HCT116 (cell line): ENCODE measurements at regions not wholly inside any gene's neighbourhood (a gene's known extent, or its start where the extent isn't known, plus 50 kb on each side); places are given as distances from the start of the nearest gene placed in this dataset.

Experiments
- ATAC-seq: fragments of 200-7000 bp; cut with Tn5 transposase; 2 replicates; pipeline ENCODE4 v1.9.1; 2020; ENCODE audit warnings: mild to moderate bottlenecking, moderate library complexity
- BruUV-seq: library from RNA; stranded (reverse); fragments of 400-500 nt; replicated peaks from 2 replicates; lab custom pipeline; 2021; lab: Mats Ljungman, UMichigan
- CTCF ChIA-PET: fragments of 300-600 bp; sonication (Branson Sonifier 250); formaldehyde crosslinking; loops from one replicate; lab custom pipeline; 2021; ENCODE audit warnings: antibody characterized with exemption; lab: Charles Lee
- POLR2A ChIA-PET: fragments of 300-600, 350-600 bp; sonication (Branson Sonifier 250); formaldehyde crosslinking; loops from one replicate; lab custom pipeline; 2021; ENCODE audit warnings: antibody characterized with exemption; lab: Charles Lee
- RAD21 ChIA-PET, 2 experiments: fragments of 300-600 bp; sonication (Branson Sonifier 250); formaldehyde crosslinking; loops; one replicate each; lab custom pipeline; 2023; ENCODE audit warnings: low total read pairs in 2 of 2; ENCODE audit not compliant: uncharacterized antibody in 2 of 2, unreplicated experiment in 2 of 2, low non-redundant PET in 1 of 2; lab: Charles Lee
- DNase-seq: peaks from one replicate; pipeline ENCODE4 v3.0.0-alpha.2; 2010; ENCODE audit warnings: low read depth, low spot score
- H2AFZ ChIP-seq: fragments of 200-600 bp; shearing (Covaris generic), sonication (generic); 2 replicates; pipeline ENCODE4 v1.6.1; 2017; ENCODE audit warnings: low read depth, mixed run types, mixed read lengths, antibody characterized with exemption, low read length; ENCODE audit not compliant: poor library complexity, severe bottlenecking
- H3K27ac ChIP-seq: 2 replicates; pipeline ENCODE4 v1.5.1; 2012; ENCODE audit warnings: low read depth, low read length
- H3K27me3 ChIP-seq: fragments of 200-600 bp; sonication (generic); 2 replicates; pipeline ENCODE4 v1.6.1; 2016; ENCODE audit warnings: mixed run types, low read length, mixed read lengths; ENCODE audit not compliant: insufficient read depth
- H3K36me3 ChIP-seq, 2 experiments: fragments of 200-500 bp in 1 of 2; fragments of 200-600 bp in 1 of 2; sonication (Bioruptor generic) in 1 of 2; sonication (generic) in 1 of 2; 2 replicates each; pipeline versions ENCODE4 v1.5.1 to v1.6.1; 2014 to 2016; ENCODE audit warnings: low read length in 2 of 2, inconsistent platforms in 1 of 2, mixed read lengths in 1 of 2, mixed run types in 1 of 2; ENCODE audit not compliant: insufficient read depth in 2 of 2, control insufficient read depth in 1 of 2
- H3K4me1 ChIP-seq, 2 experiments: fragments of 200-600 bp in 1 of 2; sonication (generic) in 1 of 2; 2 replicates each; pipeline versions ENCODE4 v1.5.1 to v1.6.1; 2012 to 2017; ENCODE audit warnings: low read length in 2 of 2, inconsistent platforms in 1 of 2, mild to moderate bottlenecking in 1 of 2, mixed read lengths in 1 of 2, mixed run types in 1 of 2, moderate library complexity in 1 of 2; ENCODE audit not compliant: insufficient read depth in 2 of 2, control insufficient read depth in 1 of 2
- H3K4me2 ChIP-seq: fragments of 200-600 bp; sonication (generic); 2 replicates; pipeline ENCODE4 v1.6.1; 2017; ENCODE audit warnings: mixed run types, low read length, mixed read lengths
- H3K4me3 ChIP-seq, 2 experiments: fragments of 200-600 bp in 1 of 2; sonication (generic) in 1 of 2; replicated peaks in 1 of 2; 2 replicates each; pipeline ENCODE4 v1.5.1; 2011 to 2016; ENCODE audit warnings: low read length in 2 of 2, control low read depth in 1 of 2, low read depth in 1 of 2, mild to moderate bottlenecking in 1 of 2, mixed read lengths in 1 of 2, mixed run types in 1 of 2
- H3K79me2 ChIP-seq: fragments of 200-600 bp; sonication (generic); 2 replicates; pipeline ENCODE4 v1.6.1; 2017; ENCODE audit warnings: mild to moderate bottlenecking, mixed run types, low read length, moderate library complexity, mixed read lengths; ENCODE audit not compliant: insufficient read depth
- H3K9ac ChIP-seq: fragments of 200-600 bp; sonication (generic); 2 replicates; pipeline ENCODE4 v1.6.1; 2016; ENCODE audit warnings: low read length, mixed read lengths
- H3K9me2 ChIP-seq: fragments of 200-600 bp; sonication (generic), shearing (Covaris generic); 2 replicates; pipeline ENCODE4 v1.6.1; 2017; ENCODE audit warnings: mixed run types, mild to moderate bottlenecking, moderate library complexity; ENCODE audit not compliant: insufficient read depth
- H3K9me3 ChIP-seq, 2 experiments: fragments of 200-500 bp in 1 of 2; fragments of 200-600 bp in 1 of 2; sonication (Bioruptor generic) in 1 of 2; sonication (generic) in 1 of 2; 2 replicates each; pipeline ENCODE4 v1.6.1; 2014 to 2017; ENCODE audit warnings: low read length in 2 of 2, mixed read lengths in 2 of 2, inconsistent platforms in 1 of 2, low read depth in 1 of 2, mild to moderate bottlenecking in 1 of 2, mixed run types in 1 of 2, moderate library complexity in 1 of 2; ENCODE audit not compliant: control insufficient read depth in 1 of 2, insufficient read depth in 1 of 2
- H4K20me1 ChIP-seq: fragments of 200-600 bp; sonication (generic), shearing (Covaris generic); 2 replicates; pipeline ENCODE4 v1.6.1; 2017; ENCODE audit warnings: mixed run types, mild to moderate bottlenecking, moderate library complexity; ENCODE audit not compliant: insufficient read depth
- ATF3 ChIP-seq: IDR thresholded peaks from 2 replicates; pipeline ENCODE4 v1.6.1; 2012
- JUND ChIP-seq: IDR thresholded peaks from 2 replicates; pipeline ENCODE4 v1.6.1; 2012
- MAX ChIP-seq: IDR thresholded peaks from 2 replicates; pipeline ENCODE4 v1.6.1; 2012
- POLR2A ChIP-seq: IDR thresholded peaks from 2 replicates; pipeline ENCODE4 v1.7.0; 2011; ENCODE audit warnings: borderline replicate concordance; ENCODE audit not compliant: insufficient read depth, insufficient read length; ENCODE audit errors: extremely low read depth
- POLR2AphosphoS5 ChIP-seq: IDR thresholded peaks from 2 replicates; pipeline ENCODE4 v1.6.1; 2011; ENCODE audit warnings: mild to moderate bottlenecking, low read depth, low read length, moderate library complexity
- RAD21 ChIP-seq: IDR thresholded peaks from 2 replicates; pipeline ENCODE4 v1.6.1; 2012; ENCODE audit warnings: low read depth, mild to moderate bottlenecking
- SIN3A ChIP-seq: IDR thresholded peaks from 2 replicates; pipeline ENCODE4 v1.6.1; 2012; ENCODE audit warnings: low read depth
- SP1 ChIP-seq: IDR thresholded peaks from 2 replicates; pipeline ENCODE4 v1.6.1; 2012; ENCODE audit warnings: low read depth
- ZBTB33 ChIP-seq: IDR thresholded peaks from 2 replicates; pipeline ENCODE4 v1.6.1; 2011; ENCODE audit warnings: mild to moderate bottlenecking, low read length, moderate library complexity; ENCODE audit not compliant: insufficient replicate concordance; ENCODE audit errors: extremely low read depth
- ZNF274 ChIP-seq: fragments of 200-500 bp; sonication (Bioruptor generic); IDR thresholded peaks from 2 replicates; pipeline ENCODE4 v1.6.1; 2014; ENCODE audit warnings: mild to moderate bottlenecking, low read depth, low read length, inconsistent platforms
- intact Hi-C: fragments of 100-400 bp; cut with micrococcal nuclease; formaldehyde crosslinking; loops from 2 replicates; pipeline ENCODE4 v1.10.0; 2022

- Histone ChIP-seq H3K4me2 (no peak overlapping the region), H3K79me2 (no peaks in the 10 kb centered on the region), H3K27me3 (peaks cover 3% of the 10 kb centered on the region; the same call in 1 of the 2 replicates), H3K9ac (no peak overlapping the region), H2AFZ (no peak overlapping the region), H3K4me3 (no peak overlapping the region), H3K9me3 (no peaks in the 10 kb centered on the region), H3K36me3 (no peaks in the 10 kb centered on the region), H4K20me1 (no peaks in the 10 kb centered on the region), H3K4me1 (no peaks in the 10 kb centered on the region), H3K9me2 (no peaks in the 10 kb centered on the region), H3K27ac (no peak overlapping the region)
- ChIA-PET CTCF (no interaction called here), POLR2A (no interaction called here), RAD21 (no interaction called here)
- no peak for TF ChIP-seq ZNF274
- no peak for TF ChIP-seq RAD21
- no peak for TF ChIP-seq JUND
- TF ChIP-seq SP1, result no peak
- TF ChIP-seq POLR2AphosphoS5, result no peak
- no peak for TF ChIP-seq ATF3
- TF ChIP-seq ZBTB33, result no peak
- intact Hi-C loops, result no loop called here
- ATAC-seq (no peak), DNase-seq (no peak)
- BruUV-seq, result no TSS peak
Measured at GRCh38 chr6:153673225-153673624, 365.8 kb upstream of the OPRM1 start.

GRCh38 chr6:153670403-153671026 is 368.5 kb upstream of the OPRM1 start:
- Histone ChIP-seq H3K4me1 (no peaks in the 10 kb centered on the region), H3K4me3 (no peak overlapping the region), H3K9me2 (no peaks in the 10 kb centered on the region), H3K9me3 (no peaks in the 10 kb centered on the region), H3K36me3 (no peaks in the 10 kb centered on the region), H3K9ac (no peak overlapping the region), H3K79me2 (no peaks in the 10 kb centered on the region), H3K27me3 (0 out of 2 replicates have a peak, but pooled peaks cover 3% of the 10 kb centered on the region), H3K27ac (no peak overlapping the region), H4K20me1 (no peaks in the 10 kb centered on the region), H2AFZ (no peak overlapping the region), H3K4me2 (no peak overlapping the region)
- intact Hi-C loops, result no loop called here
- ChIA-PET RAD21 (no interaction called here), CTCF (no interaction called here), POLR2A (no interaction called here)
- BruUV-seq, result no TSS peak
- ATAC-seq (no peak), DNase-seq (no peak)
- TF ChIP-seq ATF3 (no peak), POLR2A (no peak), MAX (no peak), SIN3A (no peak)
